NB4 (cell line): ENCODE measurements at regions not wholly inside any gene's neighbourhood (a gene's known extent, or its start where the extent isn't known, plus 50 kb on each side); places are given as distances from the start of the nearest gene placed in this dataset.

Experiments used
- DNase-seq: peaks from one replicate; pipeline ENCODE4 v3.0.0; 2010; ENCODE audit warnings: low read depth
- H3K4me3 ChIP-seq: one replicate; pipeline ENCODE4 v1.5.1; 2011; ENCODE audit warnings: mild to moderate bottlenecking, low read depth, low read length, moderate library complexity
- MAX ChIP-seq: IDR thresholded peaks from 2 replicates; pipeline ENCODE4 v1.6.1; 2011; ENCODE audit warnings: low read depth, low read length
- MYC ChIP-seq: IDR thresholded peaks from 2 replicates; pipeline ENCODE4 v1.6.1; 2011; ENCODE audit warnings: low read depth, low read length
- POLR2A ChIP-seq: IDR thresholded peaks from 2 replicates; pipeline ENCODE4 v1.6.1; 2011; ENCODE audit warnings: mild to moderate bottlenecking; ENCODE audit not compliant: insufficient read length; ENCODE audit errors: extremely low read depth
- TF ChIP-seq, protein P1 (sequence below): IDR thresholded peaks from one replicate; pipeline ENCODE4 v1.5.1; 2012; ENCODE audit warnings: low read depth, low read length

GRCh38 chr4:15159477-15160019 lies 157.3 kb downstream of the CPEB2 start:
- H3K4me3 ChIP-seq, result no peak overlapping the region
- TF ChIP-seq, protein P1, sequence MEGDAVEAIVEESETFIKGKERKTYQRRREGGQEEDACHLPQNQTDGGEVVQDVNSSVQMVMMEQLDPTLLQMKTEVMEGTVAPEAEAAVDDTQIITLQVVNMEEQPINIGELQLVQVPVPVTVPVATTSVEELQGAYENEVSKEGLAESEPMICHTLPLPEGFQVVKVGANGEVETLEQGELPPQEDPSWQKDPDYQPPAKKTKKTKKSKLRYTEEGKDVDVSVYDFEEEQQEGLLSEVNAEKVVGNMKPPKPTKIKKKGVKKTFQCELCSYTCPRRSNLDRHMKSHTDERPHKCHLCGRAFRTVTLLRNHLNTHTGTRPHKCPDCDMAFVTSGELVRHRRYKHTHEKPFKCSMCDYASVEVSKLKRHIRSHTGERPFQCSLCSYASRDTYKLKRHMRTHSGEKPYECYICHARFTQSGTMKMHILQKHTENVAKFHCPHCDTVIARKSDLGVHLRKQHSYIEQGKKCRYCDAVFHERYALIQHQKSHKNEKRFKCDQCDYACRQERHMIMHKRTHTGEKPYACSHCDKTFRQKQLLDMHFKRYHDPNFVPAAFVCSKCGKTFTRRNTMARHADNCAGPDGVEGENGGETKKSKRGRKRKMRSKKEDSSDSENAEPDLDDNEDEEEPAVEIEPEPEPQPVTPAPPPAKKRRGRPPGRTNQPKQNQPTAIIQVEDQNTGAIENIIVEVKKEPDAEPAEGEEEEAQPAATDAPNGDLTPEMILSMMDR, result no peak
- no peak for TF ChIP-seq POLR2A
- TF ChIP-seq MYC, result no peak
- TF ChIP-seq MAX, result no peak
- no peak for DNase-seq

DNA sequence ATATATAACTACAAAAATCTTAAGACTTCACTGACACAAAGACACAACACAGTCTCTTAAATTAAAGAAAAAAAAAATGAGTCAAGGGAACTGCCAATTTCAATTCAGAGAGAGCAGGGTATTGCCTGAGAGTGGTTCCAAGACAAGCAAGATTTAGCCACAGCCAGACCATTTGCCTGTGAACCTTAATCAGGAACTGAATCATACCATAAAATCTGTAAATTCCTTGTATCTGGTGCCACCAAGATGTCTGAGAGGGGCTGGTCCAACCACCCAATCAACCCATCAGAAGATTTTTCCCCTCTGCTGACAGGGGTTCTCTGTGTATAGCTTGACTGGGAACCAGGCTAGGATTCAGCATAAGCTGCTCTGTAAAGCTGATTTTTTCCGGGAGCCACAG lies 159.2 kb downstream of the CPEB2 start:
- DNase-seq, result no peak
- H3K4me3 ChIP-seq, result no peak overlapping the region
- no peak for TF ChIP-seq POLR2A
- no peak for TF ChIP-seq MAX
- TF ChIP-seq, protein P1, result no peak
- no peak for TF ChIP-seq MYC

GRCh38 chr4:15162046-15162445 lies 159.8 kb downstream of the CPEB2 start:
- no peak for TF ChIP-seq MAX
- no peak for TF ChIP-seq POLR2A
- TF ChIP-seq, protein P1, result no peak
- TF ChIP-seq MYC, result no peak
- DNase-seq, result no peak
- no peak overlapping the region for H3K4me3 ChIP-seq

DNA sequence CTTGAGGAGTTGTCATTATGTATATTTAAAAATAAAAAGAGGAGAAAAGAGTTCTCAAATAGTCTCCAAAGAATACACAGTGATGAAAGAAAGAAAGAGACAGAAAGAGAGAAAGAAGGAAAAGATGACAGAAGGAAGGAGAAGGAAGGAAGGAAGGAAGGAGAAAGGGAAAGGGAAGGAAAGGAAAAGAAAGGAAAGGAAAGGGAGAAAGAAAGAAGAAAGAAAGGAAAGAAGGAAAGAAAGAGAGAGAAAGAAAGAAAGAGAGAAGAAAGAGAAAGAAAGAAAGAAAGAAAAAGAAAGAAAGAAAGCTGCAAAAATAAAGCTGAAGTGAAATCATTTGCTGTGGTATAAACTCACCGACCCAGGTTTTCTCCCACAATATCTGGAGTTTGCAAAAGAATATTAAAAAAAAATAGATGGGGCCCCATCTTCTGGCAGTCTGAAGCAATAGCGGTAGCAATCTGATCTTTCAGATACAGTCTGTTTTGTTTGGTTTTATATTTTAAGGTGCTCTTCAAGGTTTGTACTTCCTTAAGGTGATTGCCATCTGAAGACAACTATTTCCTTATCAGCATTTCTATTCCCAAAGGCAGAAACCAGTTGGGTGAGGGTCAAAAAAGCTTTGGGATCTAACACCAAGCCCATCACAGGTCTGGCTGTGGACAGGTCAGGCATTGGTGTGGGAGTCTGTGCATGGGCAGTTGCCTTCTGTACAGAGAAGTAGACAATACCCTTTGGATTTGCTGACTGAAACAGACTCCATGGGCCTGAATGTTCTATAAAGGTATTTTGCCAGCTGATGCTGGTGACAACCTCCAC lies 160.4 kb downstream of the CPEB2 start:
- peak; percentile 53 for DNase-seq
- TF ChIP-seq POLR2A, result no peak
- TF ChIP-seq, protein P1, result peak; percentile 63
- TF ChIP-seq MYC, result no peak
- no peak for TF ChIP-seq MAX
- H3K4me3 ChIP-seq, result no peak overlapping the region

- TF ChIP-seq POLR2A, result no peak
- no peak for TF ChIP-seq MAX
- TF ChIP-seq, protein P1, result no peak
- no peak for TF ChIP-seq MYC
- no peak for DNase-seq
Measured at GRCh38 chr4:15163284-15163645, 161.0 kb downstream of the CPEB2 start.

More at GRCh38 chr4:15163284-15163645, 161.0 kb downstream of the CPEB2 start:
- H3K4me3 ChIP-seq, result no peak overlapping the region
